ENCODE measurements at regions not wholly inside any gene's neighbourhood (a gene's known extent, or its start where the extent isn't known, plus 50 kb on each side); places are given as distances from the start of the nearest gene placed in this dataset.

DNA sequence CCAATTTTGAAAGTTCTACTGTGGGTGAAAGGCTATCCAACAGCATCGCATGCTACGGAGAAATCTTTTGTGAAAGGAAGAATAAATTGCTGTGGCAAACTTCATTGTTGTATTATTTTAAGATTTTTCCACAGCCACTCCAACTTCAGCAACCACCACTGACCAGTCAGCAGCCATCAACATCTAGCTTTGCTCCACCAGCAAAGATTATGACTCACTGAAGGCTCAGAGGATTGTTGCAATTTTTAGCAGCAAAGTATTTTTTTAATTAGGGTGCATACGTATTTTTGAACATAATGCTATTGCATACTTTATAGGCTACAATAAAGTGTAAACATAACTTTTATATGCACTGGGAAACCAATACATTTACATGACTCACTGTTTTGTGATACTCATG, 493.5 kb downstream of the TFAP2A start:
- Histone ChIP-seq H3K9me3 (ENCODE audit: insufficient read depth, low read depth, low read length) (no peaks in the 10 kb centered on the region), H3K4ac (ENCODE audit: low read depth, low read length) (no peak overlapping the region), H3K18ac (ENCODE audit: low read length) (no peak overlapping the region), H3K4me3 (ENCODE audit: low read depth, low read length) (no peak overlapping the region), H4K8ac (ENCODE audit: low read depth, low read length) (no peak overlapping the region), H3K79me1 (ENCODE audit: low read length) (no peaks in the 10 kb centered on the region), H3K9ac (ENCODE audit: low read length) (no peak overlapping the region), H3K27ac (ENCODE audit: low read depth, low read length) (no peak overlapping the region), H3K14ac (ENCODE audit: low read length) (no peak overlapping the region), H3K36me3 (ENCODE audit: control insufficient read depth in 1 of 2, insufficient read depth in 2 of 2, low read length in 2 of 2) (no peaks in the 10 kb centered on the region), H2AK5ac (ENCODE audit: low read length) (no peak overlapping the region), H2AFZ (ENCODE audit: insufficient read depth, low read length, poor library complexity) (no peak overlapping the region), H3K23ac (ENCODE audit: low read length) (no peak overlapping the region), H2BK5ac (ENCODE audit: low read depth, low read length, poor library complexity) (no peak overlapping the region), H2BK120ac (ENCODE audit: insufficient read depth, low read length, poor library complexity) (no peak overlapping the region), H3K4me2 (ENCODE audit: low read length) (no peak overlapping the region), H4K12ac (ENCODE audit: low read depth, low read length) (no peak overlapping the region), H4K91ac (ENCODE audit: low read depth, low read length) (no peak overlapping the region), H3K79me2 (ENCODE audit: control insufficient read depth, insufficient read depth, low read length, poor library complexity) (no peaks in the 10 kb centered on the region), H3K27me3 (ENCODE audit: insufficient read depth, low read length) (no peaks in the 10 kb centered on the region), H2BK12ac (ENCODE audit: low read length) (no peak overlapping the region), H3K4me1 (ENCODE audit: control insufficient read depth in 1 of 2, insufficient read depth in 2 of 2, low read length in 2 of 2) (no peaks in the 10 kb centered on the region)
- WGBS (ENCODE audit: extremely low coverage, insufficient coverage, insufficient read length): no CpG with 5 or more reads among the region's 3 CpGs
- no peak for DNase-seq

DNA sequence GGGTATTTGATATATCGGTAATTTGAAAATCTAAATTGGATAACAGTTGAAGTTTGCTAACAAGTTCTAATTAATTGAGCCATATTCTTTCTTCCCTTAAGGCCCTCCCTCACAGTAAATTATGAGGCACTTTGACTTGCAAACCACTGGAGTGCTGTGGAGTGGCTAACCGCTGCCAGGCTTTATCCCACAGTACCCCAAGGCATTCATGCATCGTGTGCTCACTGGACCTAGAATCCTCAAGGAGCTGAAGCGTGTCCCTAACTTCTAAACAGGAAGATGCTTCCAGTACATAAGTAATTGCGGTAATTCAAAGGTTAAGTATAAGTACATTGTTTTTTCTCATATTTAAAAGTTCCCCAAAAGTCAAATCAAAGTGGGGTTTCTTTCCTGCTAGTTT, 499.9 kb downstream of the TFAP2A start:
- WGBS (ENCODE audit: extremely low coverage, insufficient coverage, insufficient read length): no CpG with 5 or more reads among the region's 5 CpGs
- Histone ChIP-seq H3K9ac (ENCODE audit: low read length) (no peak overlapping the region), H2BK120ac (ENCODE audit: insufficient read depth, low read length, poor library complexity) (no peak overlapping the region), H4K12ac (ENCODE audit: low read depth, low read length) (no peak overlapping the region), H4K8ac (ENCODE audit: low read depth, low read length) (no peak overlapping the region), H3K18ac (ENCODE audit: low read length) (no peak overlapping the region), H3K79me2 (ENCODE audit: control insufficient read depth, insufficient read depth, low read length, poor library complexity) (no peaks in the 10 kb centered on the region), H3K4ac (ENCODE audit: low read depth, low read length) (no peak overlapping the region), H2BK5ac (ENCODE audit: low read depth, low read length, poor library complexity) (no peak overlapping the region), H3K4me3 (ENCODE audit: low read depth, low read length) (no peak overlapping the region), H4K91ac (ENCODE audit: low read depth, low read length) (no peak overlapping the region), H2BK12ac (ENCODE audit: low read length) (no peak overlapping the region), H3K36me3 (ENCODE audit: control insufficient read depth in 1 of 2, insufficient read depth in 2 of 2, low read length in 2 of 2) (no peaks in the 10 kb centered on the region), H3K27ac (ENCODE audit: low read depth, low read length) (no peak overlapping the region), H3K9me3 (ENCODE audit: insufficient read depth, low read depth, low read length) (no peaks in the 10 kb centered on the region), H3K27me3 (ENCODE audit: insufficient read depth, low read length) (no peaks in the 10 kb centered on the region), H2AFZ (ENCODE audit: insufficient read depth, low read length, poor library complexity) (no peak overlapping the region), H3K23ac (ENCODE audit: low read length) (no peak overlapping the region), H2AK5ac (ENCODE audit: low read length) (no peak overlapping the region), H3K14ac (ENCODE audit: low read length) (no peak overlapping the region), H3K4me1 (ENCODE audit: control insufficient read depth in 1 of 2, insufficient read depth in 2 of 2, low read length in 2 of 2) (no peaks in the 10 kb centered on the region), H3K4me2 (ENCODE audit: low read length) (no peak overlapping the region), H3K79me1 (ENCODE audit: low read length) (no peaks in the 10 kb centered on the region)
- no peak for DNase-seq

DNA sequence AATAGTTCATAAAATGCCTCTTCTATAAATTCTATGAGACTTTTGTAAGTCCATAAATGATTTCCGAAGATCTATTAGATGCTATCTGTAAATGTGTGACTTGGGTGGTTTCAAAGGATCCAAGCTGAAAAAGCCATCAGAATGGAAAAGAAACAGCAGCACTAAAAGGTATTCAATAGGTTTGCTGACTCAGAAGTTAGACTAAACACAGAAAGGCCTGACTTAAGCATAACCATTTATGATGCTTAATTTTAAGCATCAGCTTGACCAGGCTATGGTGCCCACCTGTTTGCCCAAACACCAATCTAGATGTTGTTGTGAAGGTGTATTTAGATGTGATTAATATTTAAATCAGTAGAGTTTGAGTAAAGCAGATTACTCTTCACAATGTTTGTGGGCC, 513.5 kb downstream of the TFAP2A start:
- H3K36me3 ChIP-seq (ENCODE audit: control insufficient read depth in 1 of 2, insufficient read depth in 2 of 2, low read length in 2 of 2): no peaks in the 10 kb centered on the region
- no peak overlapping the region for H3K23ac ChIP-seq (ENCODE audit: low read length)
- H3K27me3 ChIP-seq (ENCODE audit: insufficient read depth, low read length): no peaks in the 10 kb centered on the region
- H4K8ac ChIP-seq (ENCODE audit: low read depth, low read length): no peak overlapping the region
- H3K18ac ChIP-seq (ENCODE audit: low read length): no peak overlapping the region
- no peaks in the 10 kb centered on the region for H3K79me2 ChIP-seq (ENCODE audit: control insufficient read depth, insufficient read depth, low read length, poor library complexity)
- H3K9me3 ChIP-seq (ENCODE audit: insufficient read depth, low read depth, low read length): no peaks in the 10 kb centered on the region
- no peak overlapping the region for H4K91ac ChIP-seq (ENCODE audit: low read depth, low read length)
- H3K4me3 ChIP-seq (ENCODE audit: low read depth, low read length): no peak overlapping the region
- H4K12ac ChIP-seq (ENCODE audit: low read depth, low read length): no peak overlapping the region
- no peak overlapping the region for H3K4me2 ChIP-seq (ENCODE audit: low read length)
- no peaks in the 10 kb centered on the region for H3K79me1 ChIP-seq (ENCODE audit: low read length)
- H3K14ac ChIP-seq (ENCODE audit: low read length): no peak overlapping the region
- H2BK120ac ChIP-seq (ENCODE audit: insufficient read depth, low read length, poor library complexity): no peak overlapping the region
- no peak overlapping the region for H3K4ac ChIP-seq (ENCODE audit: low read depth, low read length)
- H3K27ac ChIP-seq (ENCODE audit: low read depth, low read length): no peak overlapping the region
- H2BK5ac ChIP-seq (ENCODE audit: low read depth, low read length, poor library complexity): no peak overlapping the region
- H2AK5ac ChIP-seq (ENCODE audit: low read length): no peak overlapping the region
- no peak overlapping the region for H3K9ac ChIP-seq (ENCODE audit: low read length)
- no peak overlapping the region for H2AFZ ChIP-seq (ENCODE audit: insufficient read depth, low read length, poor library complexity)
- H2BK12ac ChIP-seq (ENCODE audit: low read length): no peak overlapping the region
- WGBS (ENCODE audit: extremely low coverage, insufficient coverage, insufficient read length): no CpG with 5 or more reads among the region's 1 CpG
- H3K4me1 ChIP-seq (ENCODE audit: control insufficient read depth in 1 of 2, insufficient read depth in 2 of 2, low read length in 2 of 2): no peaks in the 10 kb centered on the region
- no peak for DNase-seq

DNA sequence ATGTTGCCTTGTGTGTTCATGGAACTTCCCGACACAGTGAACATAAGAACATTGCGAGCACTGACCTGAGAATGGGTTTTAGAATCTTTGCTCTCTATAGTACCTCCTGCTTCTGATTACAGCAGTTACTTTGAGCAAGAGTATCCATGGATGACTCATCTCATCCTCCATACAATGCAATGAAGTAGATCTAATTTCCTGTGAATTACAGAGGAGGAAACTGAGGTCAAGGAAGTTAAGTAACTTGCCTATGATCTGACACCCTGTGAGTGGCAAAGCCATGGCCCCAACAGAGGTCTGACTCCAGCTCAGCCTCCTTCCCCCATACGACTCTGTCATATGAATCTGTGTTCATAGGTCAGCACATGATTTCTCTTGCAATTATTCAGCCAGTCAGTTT, 518.1 kb downstream of the TFAP2A start:
- Histone ChIP-seq H3K79me2 (ENCODE audit: control insufficient read depth, insufficient read depth, low read length, poor library complexity) (no peaks in the 10 kb centered on the region), H4K91ac (ENCODE audit: low read depth, low read length) (no peak overlapping the region), H2AFZ (ENCODE audit: insufficient read depth, low read length, poor library complexity) (no peak overlapping the region), H3K4me1 (ENCODE audit: control insufficient read depth in 1 of 2, insufficient read depth in 2 of 2, low read length in 2 of 2) (no peaks in the 10 kb centered on the region), H3K79me1 (ENCODE audit: low read length) (no peaks in the 10 kb centered on the region), H3K23ac (ENCODE audit: low read length) (no peak overlapping the region), H3K27me3 (ENCODE audit: insufficient read depth, low read length) (no peaks in the 10 kb centered on the region), H4K12ac (ENCODE audit: low read depth, low read length) (no peak overlapping the region), H2BK120ac (ENCODE audit: insufficient read depth, low read length, poor library complexity) (no peak overlapping the region), H3K27ac (ENCODE audit: low read depth, low read length) (no peak overlapping the region), H3K14ac (ENCODE audit: low read length) (no peak overlapping the region), H2AK5ac (ENCODE audit: low read length) (no peak overlapping the region), H2BK12ac (ENCODE audit: low read length) (no peak overlapping the region), H3K4me2 (ENCODE audit: low read length) (no peak overlapping the region), H4K8ac (ENCODE audit: low read depth, low read length) (no peak overlapping the region), H3K9ac (ENCODE audit: low read length) (no peak overlapping the region), H3K9me3 (ENCODE audit: insufficient read depth, low read depth, low read length) (no peaks in the 10 kb centered on the region), H2BK5ac (ENCODE audit: low read depth, low read length, poor library complexity) (no peak overlapping the region), H3K4ac (ENCODE audit: low read depth, low read length) (no peak overlapping the region), H3K36me3 (ENCODE audit: control insufficient read depth in 1 of 2, insufficient read depth in 2 of 2, low read length in 2 of 2) (no peaks in the 10 kb centered on the region), H3K18ac (ENCODE audit: low read length) (no peak overlapping the region), H3K4me3 (ENCODE audit: low read depth, low read length) (no peak overlapping the region)
- WGBS (ENCODE audit: extremely low coverage, insufficient coverage, insufficient read length): no CpG with 5 or more reads among the region's 3 CpGs
- no peak for DNase-seq
